ENCODE measurements at regions not wholly inside any gene's neighbourhood (a gene's known extent, or its start where the extent isn't known, plus 50 kb on each side); places are given as distances from the start of the nearest gene placed in this dataset.

- TF ChIP-seq CTCF (conservative IDR thresholded peaks at IDR 0.05 in 1 of 2, IDR thresholded peaks at IDR 0.05 in 1 of 2; ENCODE audit: low read depth in 1 of 2, low read length in 2 of 2) (no peak), EZH2 (IDR thresholded peaks at IDR 0.05; ENCODE audit: low read length, missing control alignments) (no peak)
- no peak overlapping the region for H3K27ac ChIP-seq (ENCODE audit: insufficient read depth, low read length)
- peak in 1 of 2 donors; percentile 49 for DNase-seq (ENCODE audit: low read depth in 2 of 2)
These were observed 148.1 kb downstream of the DNAJB9 start for GRCh38 chr7:108717781-108718180.

DNA sequence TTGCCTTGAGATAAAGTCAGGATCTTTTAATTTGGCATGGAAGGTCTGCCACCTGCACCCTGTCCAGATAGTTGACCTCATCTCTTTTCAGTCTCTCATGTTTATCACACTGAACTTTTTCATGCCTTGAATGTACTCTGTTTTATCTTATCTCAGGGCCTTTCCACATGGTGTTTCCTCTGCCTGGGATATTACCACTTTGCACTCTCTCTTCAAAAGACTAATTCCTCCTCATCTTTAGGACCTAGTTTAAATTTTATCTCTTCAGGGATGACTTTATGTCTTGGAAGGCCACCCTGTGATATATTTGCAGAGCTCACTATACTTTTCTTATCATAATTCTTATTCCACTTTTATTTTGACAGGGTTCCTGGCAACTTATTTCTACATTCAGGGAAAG, 150.0 kb downstream of the DNAJB9 start:
- no peaks in the 10 kb centered on the region for H3K9me3 ChIP-seq (ENCODE audit: control insufficient read depth, insufficient read depth, low read depth, low read length)
- H3K4me3 ChIP-seq (replicated peaks in 1 of 4; ENCODE audit: control extremely low read depth in 1 of 4, insufficient read depth in 1 of 4, low read depth in 3 of 4, low read length in 4 of 4): no peak overlapping the region
- no peak overlapping the region for H3K9ac ChIP-seq (ENCODE audit: insufficient read depth, low read length)
- no peaks in the 10 kb centered on the region for H3K27me3 ChIP-seq (ENCODE audit: control insufficient read depth, insufficient read depth, low read length)
- H2AFZ ChIP-seq (ENCODE audit: low read length): no peak overlapping the region
- H3K36me3 ChIP-seq (ENCODE audit: control insufficient read depth, insufficient read depth, low read length): no peaks in the 10 kb centered on the region
- no peaks in the 10 kb centered on the region for H4K20me1 ChIP-seq (ENCODE audit: control insufficient read depth, extremely low read depth, insufficient read depth, low read length)
- TF ChIP-seq CTCF (conservative IDR thresholded peaks at IDR 0.05 in 1 of 2, IDR thresholded peaks at IDR 0.05 in 1 of 2; ENCODE audit: low read depth in 1 of 2, low read length in 2 of 2): no peak
- no peak for TF ChIP-seq EZH2 (IDR thresholded peaks at IDR 0.05; ENCODE audit: low read length, missing control alignments)
- H3K27ac ChIP-seq (ENCODE audit: insufficient read depth, low read length): no peak overlapping the region
- no peaks in the 10 kb centered on the region for H3K79me2 ChIP-seq (ENCODE audit: control insufficient read depth, insufficient read depth, low read length)
- no peak for DNase-seq (ENCODE audit: low read depth in 2 of 2)
- no peak overlapping the region for H3K4me2 ChIP-seq (ENCODE audit: extremely low read depth, insufficient read depth, low read length)
- H3K4me1 ChIP-seq (ENCODE audit: control insufficient read depth, extremely low read depth, insufficient read depth, low read length): no peaks in the 10 kb centered on the region

More at GRCh38 chr7:108717781-108718180, 148.1 kb downstream of the DNAJB9 start:
- Histone ChIP-seq H3K9me3 (ENCODE audit: control insufficient read depth, insufficient read depth, low read depth, low read length) (no peaks in the 10 kb centered on the region), H3K27me3 (ENCODE audit: control insufficient read depth, insufficient read depth, low read length) (no peaks in the 10 kb centered on the region), H3K4me3 (replicated peaks in 1 of 4; ENCODE audit: control extremely low read depth in 1 of 4, insufficient read depth in 1 of 4, low read depth in 3 of 4, low read length in 4 of 4) (no peak overlapping the region), H3K4me1 (ENCODE audit: control insufficient read depth, extremely low read depth, insufficient read depth, low read length) (no peaks in the 10 kb centered on the region), H3K4me2 (ENCODE audit: extremely low read depth, insufficient read depth, low read length) (no peak overlapping the region), H3K79me2 (ENCODE audit: control insufficient read depth, insufficient read depth, low read length) (no peaks in the 10 kb centered on the region), H4K20me1 (ENCODE audit: control insufficient read depth, extremely low read depth, insufficient read depth, low read length) (no peaks in the 10 kb centered on the region), H2AFZ (ENCODE audit: low read length) (no peak overlapping the region), H3K36me3 (ENCODE audit: control insufficient read depth, insufficient read depth, low read length) (no peaks in the 10 kb centered on the region), H3K9ac (ENCODE audit: insufficient read depth, low read length) (no peak overlapping the region)

GRCh38 chr7:108722561-108722960, 152.9 kb downstream of the DNAJB9 start:
- Histone ChIP-seq H3K9ac (ENCODE audit: insufficient read depth, low read length) (no peak overlapping the region), H3K4me2 (ENCODE audit: extremely low read depth, insufficient read depth, low read length) (no peak overlapping the region), H3K4me1 (ENCODE audit: control insufficient read depth, extremely low read depth, insufficient read depth, low read length) (no peaks in the 10 kb centered on the region), H2AFZ (ENCODE audit: low read length) (no peak overlapping the region), H3K4me3 (replicated peaks in 1 of 4; ENCODE audit: control extremely low read depth in 1 of 4, insufficient read depth in 1 of 4, low read depth in 3 of 4, low read length in 4 of 4) (no peak overlapping the region), H3K36me3 (ENCODE audit: control insufficient read depth, insufficient read depth, low read length) (no peaks in the 10 kb centered on the region), H3K27ac (ENCODE audit: insufficient read depth, low read length) (no peak overlapping the region), H3K27me3 (ENCODE audit: control insufficient read depth, insufficient read depth, low read length) (no peaks in the 10 kb centered on the region), H3K9me3 (ENCODE audit: control insufficient read depth, insufficient read depth, low read depth, low read length) (no peaks in the 10 kb centered on the region), H3K79me2 (ENCODE audit: control insufficient read depth, insufficient read depth, low read length) (no peaks in the 10 kb centered on the region), H4K20me1 (ENCODE audit: control insufficient read depth, extremely low read depth, insufficient read depth, low read length) (no peaks in the 10 kb centered on the region)
- no peak for TF ChIP-seq EZH2 (IDR thresholded peaks at IDR 0.05; ENCODE audit: low read length, missing control alignments)
- no peak for TF ChIP-seq CTCF (conservative IDR thresholded peaks at IDR 0.05 in 1 of 2, IDR thresholded peaks at IDR 0.05 in 1 of 2; ENCODE audit: low read depth in 1 of 2, low read length in 2 of 2)
- DNase-seq (ENCODE audit: low read depth in 2 of 2): no peak

Measured in fibroblast of lung (primary cell).